Body of pancreas (tissue), 4 donors: ENCODE measurements at regions not wholly inside any gene's neighbourhood (a gene's known extent, or its start where the extent isn't known, plus 50 kb on each side); places are given as distances from the start of the nearest gene placed in this dataset.

ENCODE experiments used
- ATAC-seq: fragments of 150-250 bp; one replicate; pipeline ENCODE4 v1.9.1; 2016
- DNase-seq, 4 donors: peaks; one replicate each; pipeline ENCODE4 v3.0.0-alpha.2; 2019
- H3K27ac ChIP-seq, 4 donors: fragments of 200-600 bp; sonication (generic); 1 replicate in 3 of 4; 2 replicates in 1 of 4; pipeline versions ENCODE4 v1.5.1 to v1.6.1; 2016 to 2019; ENCODE audit warnings: mild to moderate bottlenecking in 1 of 4, mixed read lengths in 1 of 4, moderate library complexity in 1 of 4
- H3K27me3 ChIP-seq, 2 donors: fragments of 200-600 bp; sonication (generic); one replicate each; pipeline ENCODE4 v1.6.0; 2016; ENCODE audit warnings: mild to moderate bottlenecking in 1 of 2
- H3K36me3 ChIP-seq, 2 donors: fragments of 200-600 bp; sonication (generic); replicated peaks in 1 of 2; 2 replicates each; pipeline ENCODE4 v1.5.1; 2016; ENCODE audit warnings: low read depth in 2 of 2; ENCODE audit not compliant: insufficient read depth in 1 of 2
- H3K4me1 ChIP-seq: fragments of 200-600 bp; sonication (generic); one replicate; pipeline ENCODE4 v1.6.0; 2016
- H3K4me3 ChIP-seq, 2 donors: fragments of 200-600 bp; sonication (generic); 1 replicate in 1 of 2; 2 replicates in 1 of 2; pipeline ENCODE4 v1.5.1; 2016 to 2019
- H3K9me3 ChIP-seq, 3 donors: fragments of 200-600 bp; sonication (generic); 1 replicate in 2 of 3; 2 replicates in 1 of 3; pipeline ENCODE4 v1.5.1; 2016
- CTCF ChIP-seq, 7 experiments: fragments of 450-650 bp in 4 of 7; fragments of 200-600 bp in 3 of 7; sonication (generic) in 3 of 7; IDR thresholded peaks; one replicate each; pipeline ENCODE4 v1.5.1; 2016 to 2019; ENCODE audit warnings: antibody characterized with exemption in 7 of 7
- POLR2A ChIP-seq, 3 donors: fragments of 450-650 bp; IDR thresholded peaks; one replicate each; pipeline ENCODE4 v1.6.1; 2016; ENCODE audit warnings: antibody characterized with exemption in 3 of 3, mild to moderate bottlenecking in 2 of 3
- WGBS, 2 donors: methylation state at CpG; one replicate each; pipeline ENCODE4 v1.1.5; 2017; 5-methylcytosine and 5-hydroxymethylcytosine counted together
- intact Hi-C: fragments of 100-400 bp; cut with DNase I; formaldehyde crosslinking; loops from one replicate; pipeline ENCODE4 v1.15.1; 2023

- Histone ChIP-seq H3K4me3 (no peak overlapping the region), H3K36me3 (no peaks in the 10 kb centered on the region), H3K27ac (no peak overlapping the region), H3K27me3 (no peaks in the 10 kb centered on the region), H3K9me3 (no peaks in the 10 kb centered on the region), H3K4me1 (no peaks in the 10 kb centered on the region)
- ATAC-seq (no peak), DNase-seq (no peak)
- intact Hi-C loops = no loop called here
- TF ChIP-seq POLR2A (IDR thresholded peaks at IDR 0.05) (no peak), CTCF (IDR thresholded peaks at IDR 0.05) (no peak)
These were observed 773.4 kb upstream of the RAG2 start for GRCh38 chr11:37371346-37371970.

- DNase-seq (no peak), ATAC-seq (no peak)
- Histone ChIP-seq H3K4me1 (no peaks in the 10 kb centered on the region), H3K4me3 (no peak overlapping the region), H3K36me3 (no peaks in the 10 kb centered on the region), H3K27me3 (no peaks in the 10 kb centered on the region), H3K27ac (no peak overlapping the region), H3K9me3 (no peaks in the 10 kb centered on the region)
- 68 to 70% methylated on average over 2 of the region's 2 CpGs for WGBS, 2 donors
- intact Hi-C loops = no loop called here
- TF ChIP-seq CTCF (IDR thresholded peaks at IDR 0.05) (no peak), POLR2A (IDR thresholded peaks at IDR 0.05) (no peak)
These were observed 772.8 kb upstream of the RAG2 start for GRCh38 chr11:37370817-37371216.

GRCh38 chr11:37364246-37364839, 766.3 kb upstream of the RAG2 start:
- WGBS, 2 donors = 61 to 95% methylated on average over 2 to 5 of the region's 5 CpGs
- ATAC-seq (no peak), DNase-seq (no peak)
- intact Hi-C loops = no loop called here
- H3K36me3 ChIP-seq = no peaks in the 10 kb centered on the region
- H3K9me3 ChIP-seq = no peaks in the 10 kb centered on the region
- no peak for TF ChIP-seq POLR2A (IDR thresholded peaks at IDR 0.05)
- TF ChIP-seq CTCF (IDR thresholded peaks at IDR 0.05) = no peak
- H3K27me3 ChIP-seq = no peaks in the 10 kb centered on the region
- no peaks in the 10 kb centered on the region for H3K4me1 ChIP-seq
- H3K27ac ChIP-seq = no peak overlapping the region
- H3K4me3 ChIP-seq = no peak overlapping the region

- Histone ChIP-seq H3K36me3 (no peaks in the 10 kb centered on the region), H3K4me3 (no peak overlapping the region), H3K27ac (no peak overlapping the region), H3K4me1 (no peaks in the 10 kb centered on the region), H3K27me3 (no peaks in the 10 kb centered on the region), H3K9me3 (no peaks in the 10 kb centered on the region)
- WGBS, 2 donors = 45 to 52% methylated on average over 2 of the region's 2 CpGs
- DNase-seq (no peak), ATAC-seq (no peak)
- intact Hi-C loops = no loop called here
- TF ChIP-seq POLR2A (IDR thresholded peaks at IDR 0.05) (no peak), CTCF (IDR thresholded peaks at IDR 0.05) (no peak)
These were observed 755.2 kb upstream of the RAG2 start for GRCh38 chr11:37353192-37353591.

- no peak overlapping the region for H3K4me3 ChIP-seq
- H3K4me1 ChIP-seq = no peaks in the 10 kb centered on the region
- no peaks in the 10 kb centered on the region for H3K27me3 ChIP-seq
- intact Hi-C loops = no loop called here
- no peak overlapping the region for H3K27ac ChIP-seq
- ATAC-seq = no peak
- no peaks in the 10 kb centered on the region for H3K9me3 ChIP-seq
- no peak for DNase-seq
- WGBS, 2 donors = 56% methylated on average over 3 of the region's 3 CpGs
- no peak for TF ChIP-seq POLR2A (IDR thresholded peaks at IDR 0.05)
- TF ChIP-seq CTCF (IDR thresholded peaks at IDR 0.05) = no peak
- no peaks in the 10 kb centered on the region for H3K36me3 ChIP-seq
These were observed 754.4 kb upstream of the RAG2 start for GRCh38 chr11:37352485-37352884.
